ENCODE measurements at regions not wholly inside any gene's neighbourhood (a gene's known extent, or its start where the extent isn't known, plus 50 kb on each side); places are given as distances from the start of the nearest gene placed in this dataset.
A peak's percentile ranks its signal among the peaks of the same experiment; 100 is the strongest.

DNA sequence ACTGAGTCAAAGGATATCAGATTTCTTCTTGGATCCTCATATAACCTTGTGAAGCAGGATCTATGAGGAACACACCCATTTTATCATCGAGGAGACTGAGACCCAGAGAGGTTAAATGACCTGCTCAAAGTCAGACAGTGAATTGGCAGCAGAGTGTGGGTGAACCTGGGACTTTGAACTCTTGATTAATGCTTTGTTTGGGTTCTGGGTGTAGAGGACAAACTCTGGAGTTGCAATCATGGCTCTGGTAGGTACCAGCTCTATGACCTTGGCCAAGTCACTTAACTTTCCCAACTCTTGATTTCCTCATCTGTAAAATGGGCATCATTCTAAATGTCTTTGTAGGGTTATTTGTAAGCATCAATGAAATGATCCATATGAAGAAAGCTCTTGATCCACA, 166.4 kb downstream of the HAPSTR1 start:
- Histone ChIP-seq H3K9me3 (ENCODE audit: low read depth, low read length, poor library complexity, severe bottlenecking) (no peaks in the 10 kb centered on the region), H3K27me3 (replicated peaks; ENCODE audit: insufficient read depth, low read depth, low read length, poor library complexity) (no peaks in the 10 kb centered on the region), H3K4me1 (ENCODE audit: insufficient read depth, low read length, poor library complexity, severe bottlenecking) (no peaks in the 10 kb centered on the region), H3K4me3 (ENCODE audit: low read depth, low read length, poor library complexity, severe bottlenecking) (no peak overlapping the region), H3K27ac (ENCODE audit: low read depth, low read length, poor library complexity, severe bottlenecking) (no peak overlapping the region), H3K36me3 (ENCODE audit: insufficient read depth, low read length, poor library complexity, severe bottlenecking) (no peaks in the 10 kb centered on the region)
- DNase-seq (ENCODE audit: low spot score), result no peak
- intact Hi-C loops (cut with micrococcal nuclease; ENCODE audit: unreplicated experiment), result loop anchor here (5.0 to 10.0 kb wide), 2 partner anchors 924 to 1247 kb away; partner anchors contain the start of gene GRIN2A
- CTCF ChIA-PET, result interaction anchor here (1.6 kb wide), 1 partner anchor 925 kb away, joined by 4 read pairs; the partner anchor contains the start of gene GRIN2A
- TF ChIP-seq EZH2 (IDR thresholded peaks at IDR 0.05; ENCODE audit: borderline replicate concordance, low read depth, low read length, poor library complexity, severe bottlenecking), result no peak
- TF ChIP-seq, protein P1, sequence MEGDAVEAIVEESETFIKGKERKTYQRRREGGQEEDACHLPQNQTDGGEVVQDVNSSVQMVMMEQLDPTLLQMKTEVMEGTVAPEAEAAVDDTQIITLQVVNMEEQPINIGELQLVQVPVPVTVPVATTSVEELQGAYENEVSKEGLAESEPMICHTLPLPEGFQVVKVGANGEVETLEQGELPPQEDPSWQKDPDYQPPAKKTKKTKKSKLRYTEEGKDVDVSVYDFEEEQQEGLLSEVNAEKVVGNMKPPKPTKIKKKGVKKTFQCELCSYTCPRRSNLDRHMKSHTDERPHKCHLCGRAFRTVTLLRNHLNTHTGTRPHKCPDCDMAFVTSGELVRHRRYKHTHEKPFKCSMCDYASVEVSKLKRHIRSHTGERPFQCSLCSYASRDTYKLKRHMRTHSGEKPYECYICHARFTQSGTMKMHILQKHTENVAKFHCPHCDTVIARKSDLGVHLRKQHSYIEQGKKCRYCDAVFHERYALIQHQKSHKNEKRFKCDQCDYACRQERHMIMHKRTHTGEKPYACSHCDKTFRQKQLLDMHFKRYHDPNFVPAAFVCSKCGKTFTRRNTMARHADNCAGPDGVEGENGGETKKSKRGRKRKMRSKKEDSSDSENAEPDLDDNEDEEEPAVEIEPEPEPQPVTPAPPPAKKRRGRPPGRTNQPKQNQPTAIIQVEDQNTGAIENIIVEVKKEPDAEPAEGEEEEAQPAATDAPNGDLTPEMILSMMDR (conservative IDR thresholded peaks at IDR 0.05; ENCODE audit: low read depth, low read length), result no peak
- POLR2A ChIA-PET (ENCODE audit: low non-redundant PET), result no interaction called here
- no TSS peak for BruUV-seq (replicated peaks)

DNA sequence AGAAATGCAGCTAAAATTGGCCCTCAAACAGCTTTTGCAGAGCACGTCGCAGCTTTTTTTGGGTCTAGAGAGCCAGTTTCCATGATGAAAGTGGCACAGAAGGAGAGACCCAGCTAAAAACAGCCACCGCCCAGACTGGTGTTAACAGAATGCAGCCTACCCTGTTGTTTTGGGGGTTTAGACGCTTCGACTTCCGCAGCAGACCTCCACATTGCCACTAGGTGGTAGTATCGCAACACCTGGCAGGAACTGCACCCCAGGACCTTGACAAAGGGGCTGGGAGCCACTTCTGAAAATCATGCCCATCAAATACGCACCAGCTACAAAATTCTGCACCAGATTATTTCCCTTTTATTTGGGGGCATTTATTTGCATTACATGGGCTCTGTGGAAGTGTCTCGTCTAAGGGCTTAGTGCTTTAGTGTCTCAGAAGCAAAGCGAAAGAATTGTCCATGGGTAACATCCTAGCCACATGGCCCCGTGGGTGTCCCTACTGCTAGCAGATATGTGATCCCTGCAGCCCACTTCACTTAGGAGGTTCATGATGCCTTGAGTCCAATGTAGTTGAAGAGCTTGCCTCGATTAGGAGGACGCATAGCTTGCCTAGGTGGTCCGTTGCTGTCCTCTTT, 167.1 kb downstream of the HAPSTR1 start:
- ChIA-PET POLR2A (ENCODE audit: low non-redundant PET) (no interaction called here), CTCF (interaction anchor here (0.5 to 1.6 kb wide), 4 partner anchors 467 to 1251 kb away, joined by 3 to 4 read pairs (median 3); partner anchors contain the start of gene GRIN2A)
- no peak overlapping the region for H3K4me3 ChIP-seq (ENCODE audit: low read depth, low read length, poor library complexity, severe bottlenecking)
- BruUV-seq (replicated peaks), result no TSS peak
- H3K27me3 ChIP-seq (replicated peaks; ENCODE audit: insufficient read depth, low read depth, low read length, poor library complexity), result no peaks in the 10 kb centered on the region
- TF ChIP-seq, protein P1 (conservative IDR thresholded peaks at IDR 0.05; ENCODE audit: low read depth, low read length), result peak; percentile 85
- TF ChIP-seq EZH2 (IDR thresholded peaks at IDR 0.05; ENCODE audit: borderline replicate concordance, low read depth, low read length, poor library complexity, severe bottlenecking), result no peak
- H3K36me3 ChIP-seq (ENCODE audit: insufficient read depth, low read length, poor library complexity, severe bottlenecking), result no peaks in the 10 kb centered on the region
- H3K4me1 ChIP-seq (ENCODE audit: insufficient read depth, low read length, poor library complexity, severe bottlenecking), result no peaks in the 10 kb centered on the region
- H3K9me3 ChIP-seq (ENCODE audit: low read depth, low read length, poor library complexity, severe bottlenecking), result no peaks in the 10 kb centered on the region
- intact Hi-C loops (cut with micrococcal nuclease; ENCODE audit: unreplicated experiment), result loop anchor here (5.0 to 10.0 kb wide), 2 partner anchors 924 to 1246 kb away; partner anchors contain the start of gene GRIN2A
- DNase-seq (ENCODE audit: low spot score), result peak; percentile 68
- no peak overlapping the region for H3K27ac ChIP-seq (ENCODE audit: low read depth, low read length, poor library complexity, severe bottlenecking)

DNA sequence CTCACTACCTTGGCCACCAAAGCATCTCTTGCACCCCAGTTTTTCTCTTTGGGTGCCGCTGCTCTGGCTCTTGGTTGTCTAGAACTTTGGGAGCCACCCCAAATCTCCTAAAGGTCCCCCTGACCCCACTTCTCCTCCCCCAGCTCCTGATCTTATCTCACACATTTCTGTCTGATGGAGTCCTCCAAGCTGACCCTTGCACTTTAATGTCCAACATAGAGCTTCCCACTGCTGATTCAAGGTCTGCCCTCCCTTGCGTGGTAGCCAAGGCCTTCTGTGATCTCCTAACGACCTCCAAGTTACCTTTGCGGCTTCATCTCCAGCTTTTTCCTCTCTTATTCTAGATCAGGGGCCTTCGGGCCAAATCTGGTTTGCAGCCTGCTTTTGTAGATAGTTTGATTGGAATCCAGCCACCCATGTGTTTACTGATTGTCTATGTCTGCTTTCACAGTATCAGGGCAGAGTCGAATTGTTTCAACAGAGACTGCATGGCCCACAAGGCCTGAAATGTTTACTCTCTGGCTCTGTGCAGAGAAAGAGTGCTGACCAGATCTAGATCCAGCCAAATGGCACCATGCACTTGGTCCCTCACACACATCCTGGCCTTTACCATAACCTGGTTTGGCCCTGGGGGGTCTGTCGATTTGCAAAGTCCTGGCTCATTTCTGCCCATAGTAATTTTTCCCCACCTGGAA, 168.6 kb downstream of the HAPSTR1 start:
- no peaks in the 10 kb centered on the region for H3K9me3 ChIP-seq (ENCODE audit: low read depth, low read length, poor library complexity, severe bottlenecking)
- H3K27ac ChIP-seq (ENCODE audit: low read depth, low read length, poor library complexity, severe bottlenecking), result no peak overlapping the region
- no peaks in the 10 kb centered on the region for H3K36me3 ChIP-seq (ENCODE audit: insufficient read depth, low read length, poor library complexity, severe bottlenecking)
- no peaks in the 10 kb centered on the region for H3K27me3 ChIP-seq (replicated peaks; ENCODE audit: insufficient read depth, low read depth, low read length, poor library complexity)
- TF ChIP-seq, protein P1 (conservative IDR thresholded peaks at IDR 0.05; ENCODE audit: low read depth, low read length), result no peak
- TF ChIP-seq EZH2 (IDR thresholded peaks at IDR 0.05; ENCODE audit: borderline replicate concordance, low read depth, low read length, poor library complexity, severe bottlenecking), result no peak
- no peaks in the 10 kb centered on the region for H3K4me1 ChIP-seq (ENCODE audit: insufficient read depth, low read length, poor library complexity, severe bottlenecking)
- CTCF ChIA-PET, result no interaction called here
- intact Hi-C loops (cut with micrococcal nuclease; ENCODE audit: unreplicated experiment), result loop anchor here (5.0 to 10.0 kb wide), 2 partner anchors 922 to 1245 kb away; partner anchors contain the start of gene GRIN2A
- DNase-seq (ENCODE audit: low spot score), result no peak
- no TSS peak for BruUV-seq (replicated peaks)
- no peak overlapping the region for H3K4me3 ChIP-seq (ENCODE audit: low read depth, low read length, poor library complexity, severe bottlenecking)
- POLR2A ChIA-PET (ENCODE audit: low non-redundant PET), result no interaction called here
